ENCODE measurements at regions not wholly inside any gene's neighbourhood (a gene's known extent, or its start where the extent isn't known, plus 50 kb on each side); places are given as distances from the start of the nearest gene placed in this dataset.

GRCh38 chr3:95911767-95912166 lies 902.6 kb upstream of the EPHA6 start:
- no peak overlapping the region for H3K4me3 Mint-ChIP-seq
- H3K9me3 Mint-ChIP-seq = peaks cover 12% of the 10 kb centered on the region
- TF ChIP-seq CTCF (IDR thresholded peaks at IDR 0.05) = no peak
- H3K4me1 Mint-ChIP-seq (ENCODE audit: low read depth) = no peaks in the 10 kb centered on the region
- no peaks in the 10 kb centered on the region for H3K27me3 Mint-ChIP-seq
- ChIA-PET POLR2A (no interaction called here), CTCF (no interaction called here)
- H3K36me3 ChIP-seq (ENCODE audit: insufficient read depth, low read length) = no peaks in the 10 kb centered on the region
- DNase-seq (no peak), ATAC-seq (ENCODE audit: poor library complexity) (no peak)
- peaks cover 0 to 17% of the 10 kb centered on the region in 2 experiments for H3K9me3 ChIP-seq (ENCODE audit: control insufficient read depth in 1 of 2, insufficient read depth in 1 of 2, low read length in 2 of 2)
- no peak overlapping the region for H3K4me3 ChIP-seq (ENCODE audit: low read length)
- H3K36me3 Mint-ChIP-seq (ENCODE audit: low read depth) = no peaks in the 10 kb centered on the region
- H3K27ac Mint-ChIP-seq = no peak overlapping the region
- intact Hi-C loops (cut with DNase I, micrococcal nuclease) = no loop called here
- no peaks in the 10 kb centered on the region for H3K4me1 ChIP-seq (ENCODE audit: insufficient read depth, low read length)
- no peaks in the 10 kb centered on the region for H3K27me3 ChIP-seq (ENCODE audit: control insufficient read depth in 1 of 2, insufficient read depth in 2 of 2, low read length in 2 of 2)
- no peak overlapping the region for H3K27ac ChIP-seq (ENCODE audit: low read depth in 1 of 2, low read length in 2 of 2)

- no peaks in the 10 kb centered on the region for H3K27me3 Mint-ChIP-seq
- no peaks in the 10 kb centered on the region for H3K36me3 Mint-ChIP-seq (ENCODE audit: low read depth)
- ChIA-PET CTCF (no interaction called here), POLR2A (no interaction called here)
- DNase-seq (no peak), ATAC-seq (ENCODE audit: poor library complexity) (no peak)
- H3K27ac Mint-ChIP-seq = no peak overlapping the region
- H3K4me1 Mint-ChIP-seq (ENCODE audit: low read depth) = no peaks in the 10 kb centered on the region
- Histone ChIP-seq H3K27me3 (ENCODE audit: control insufficient read depth in 1 of 2, insufficient read depth in 2 of 2, low read length in 2 of 2) (no peaks in the 10 kb centered on the region), H3K4me1 (ENCODE audit: insufficient read depth, low read length) (no peaks in the 10 kb centered on the region), H3K36me3 (ENCODE audit: insufficient read depth, low read length) (no peaks in the 10 kb centered on the region), H3K4me3 (ENCODE audit: low read length) (no peak overlapping the region), H3K27ac (ENCODE audit: low read depth in 1 of 2, low read length in 2 of 2) (no peak overlapping the region), H3K9me3 (ENCODE audit: control insufficient read depth in 1 of 2, insufficient read depth in 1 of 2, low read length in 2 of 2) (no peaks in the 10 kb centered on the region)
- peaks cover 2% of the 10 kb centered on the region for H3K9me3 Mint-ChIP-seq
- no peak for TF ChIP-seq CTCF (IDR thresholded peaks at IDR 0.05)
- intact Hi-C loops (cut with DNase I, micrococcal nuclease) = no loop called here
- no peak overlapping the region for H3K4me3 Mint-ChIP-seq
Observed at GRCh38 chr3:95923496-95924210, 890.7 kb upstream of the EPHA6 start.

- DNase-seq = no peak
- H3K4me1 Mint-ChIP-seq (ENCODE audit: low read depth) = no peaks in the 10 kb centered on the region
- H3K36me3 Mint-ChIP-seq (ENCODE audit: low read depth) = no peaks in the 10 kb centered on the region
- Histone ChIP-seq H3K4me3 (ENCODE audit: low read length) (no peak overlapping the region), H3K9me3 (ENCODE audit: control insufficient read depth in 1 of 2, insufficient read depth in 1 of 2, low read length in 2 of 2) (no peaks in the 10 kb centered on the region), H3K27ac (ENCODE audit: low read depth in 1 of 2, low read length in 2 of 2) (no peak overlapping the region), H3K36me3 (ENCODE audit: insufficient read depth, low read length) (no peaks in the 10 kb centered on the region), H3K4me1 (ENCODE audit: insufficient read depth, low read length) (no peaks in the 10 kb centered on the region), H3K27me3 (ENCODE audit: control insufficient read depth in 1 of 2, insufficient read depth in 2 of 2, low read length in 2 of 2) (no peaks in the 10 kb centered on the region)
- no peak overlapping the region for H3K27ac Mint-ChIP-seq
- TF ChIP-seq CTCF (IDR thresholded peaks at IDR 0.05) = no peak
- ChIA-PET POLR2A (no interaction called here), CTCF (no interaction called here)
- intact Hi-C loops (cut with DNase I, micrococcal nuclease) = no loop called here
- H3K4me3 Mint-ChIP-seq = no peak overlapping the region
- H3K9me3 Mint-ChIP-seq = peaks cover 2% of the 10 kb centered on the region
- ATAC-seq (ENCODE audit: poor library complexity) = no peak
- no peaks in the 10 kb centered on the region for H3K27me3 Mint-ChIP-seq
Observed at GRCh38 chr3:95926904-95927501, 887.4 kb upstream of the EPHA6 start.
